HG03139 (cell line): ENCODE measurements at regions not wholly inside any gene's neighbourhood (a gene's known extent, or its start where the extent isn't known, plus 50 kb on each side); places are given as distances from the start of the nearest gene placed in this dataset.

Experiments used
- ATAC-seq: cut with Tn5 transposase; IDR thresholded peaks from one replicate; pipeline ENCODE4 v1.9.1; 2021; ENCODE audit not compliant: unreplicated experiment

DNA sequence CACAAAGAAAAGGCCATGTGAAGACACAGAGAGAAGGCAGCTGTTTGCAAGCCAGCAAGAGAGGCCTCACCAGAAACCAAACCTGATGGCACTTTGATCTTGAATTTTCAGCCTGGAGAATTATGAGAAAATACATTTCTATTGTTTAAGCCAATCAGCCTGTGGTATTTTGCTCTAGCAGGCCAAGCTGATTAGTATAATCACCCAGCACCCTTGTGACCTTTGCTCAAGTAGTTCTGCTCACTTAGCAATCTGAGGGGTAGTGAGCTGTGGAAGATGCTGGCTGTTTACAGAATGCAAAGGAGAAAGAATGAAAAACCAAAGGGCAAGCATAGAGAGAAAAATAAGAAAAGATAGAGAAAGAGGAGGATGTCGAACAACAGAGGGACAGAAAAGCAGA lies 396.4 kb upstream of the BOD1L1 start:
- no peak for ATAC-seq

DNA sequence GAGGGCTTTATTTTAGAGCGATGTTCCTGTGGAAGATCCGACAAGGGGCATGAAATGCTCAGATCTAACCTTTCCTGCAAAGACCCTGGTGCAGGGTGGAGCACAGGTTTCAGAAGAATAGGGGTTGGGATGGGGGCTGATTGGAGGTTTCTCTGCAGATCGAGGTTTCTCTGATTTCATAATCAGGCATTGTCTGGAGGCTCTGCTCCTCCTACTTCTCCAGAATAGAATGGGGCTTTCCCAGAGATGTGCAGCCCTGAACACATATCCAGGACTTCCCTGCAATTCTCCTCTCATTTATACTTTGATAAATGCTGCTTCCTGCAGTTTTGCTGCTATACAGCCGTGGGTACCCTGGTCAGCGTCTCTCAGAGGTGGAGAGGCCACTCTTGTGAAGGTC lies 397.6 kb upstream of the BOD1L1 start:
- ATAC-seq: no peak

DNA sequence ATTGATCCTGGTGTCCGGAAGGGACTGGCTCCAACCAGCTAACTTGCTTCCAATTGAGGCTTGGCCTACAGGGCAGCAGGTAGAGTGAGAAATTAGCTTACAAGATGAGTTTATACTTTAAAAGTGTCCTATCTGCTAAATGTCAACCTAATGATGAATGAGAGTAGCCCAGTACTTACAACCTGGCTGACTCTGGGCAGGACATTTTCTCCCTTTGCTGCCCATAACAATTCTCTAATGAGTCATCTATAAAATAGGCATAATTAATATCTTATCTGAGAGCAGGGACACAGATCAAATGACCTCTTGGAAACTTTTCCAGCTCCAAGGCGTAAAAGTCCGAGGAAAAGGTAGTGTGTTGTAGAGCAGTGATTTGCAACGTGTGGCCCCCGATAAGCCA lies 398.4 kb upstream of the BOD1L1 start:
- ATAC-seq: no peak

DNA sequence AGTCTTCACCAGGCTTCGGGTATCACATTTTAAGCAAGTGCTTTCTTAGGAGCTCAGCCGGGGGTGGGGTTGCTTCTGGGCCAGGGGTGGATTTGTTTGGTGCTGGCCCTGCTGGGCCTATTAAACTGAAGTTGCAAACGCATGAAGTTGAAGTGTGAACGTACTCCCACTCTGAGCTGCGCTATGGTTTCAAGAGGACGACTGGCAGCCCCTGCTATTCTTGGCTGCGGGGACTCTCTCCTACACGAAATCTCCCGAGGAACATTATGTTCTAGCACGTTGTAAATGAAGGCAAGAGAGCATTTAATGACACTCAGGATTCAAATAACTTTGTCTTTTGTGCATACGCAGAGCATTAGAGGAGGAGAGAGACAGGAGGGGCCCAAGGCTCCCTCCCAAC lies 401.3 kb upstream of the BOD1L1 start:
- ATAC-seq: no peak

DNA sequence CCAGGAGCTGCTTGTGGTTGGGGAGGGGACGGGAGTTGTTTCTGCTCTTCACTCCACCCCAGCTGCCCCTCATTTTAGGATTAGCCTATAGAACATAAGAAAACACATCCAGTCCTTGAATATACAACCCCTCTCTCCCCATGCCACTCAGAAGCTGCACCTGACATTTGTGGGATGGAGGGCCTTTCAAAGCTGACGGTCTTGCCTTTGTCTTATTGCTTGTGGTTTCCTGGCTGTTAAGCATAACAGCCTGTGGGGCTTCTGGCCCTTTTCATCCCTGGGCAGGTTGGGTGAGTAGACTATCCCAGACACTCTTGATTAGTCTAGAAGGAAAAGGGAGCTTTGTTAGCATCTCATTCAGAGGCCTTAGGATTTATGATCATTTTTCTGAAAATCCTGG lies 407.6 kb upstream of the BOD1L1 start:
- no peak for ATAC-seq

DNA sequence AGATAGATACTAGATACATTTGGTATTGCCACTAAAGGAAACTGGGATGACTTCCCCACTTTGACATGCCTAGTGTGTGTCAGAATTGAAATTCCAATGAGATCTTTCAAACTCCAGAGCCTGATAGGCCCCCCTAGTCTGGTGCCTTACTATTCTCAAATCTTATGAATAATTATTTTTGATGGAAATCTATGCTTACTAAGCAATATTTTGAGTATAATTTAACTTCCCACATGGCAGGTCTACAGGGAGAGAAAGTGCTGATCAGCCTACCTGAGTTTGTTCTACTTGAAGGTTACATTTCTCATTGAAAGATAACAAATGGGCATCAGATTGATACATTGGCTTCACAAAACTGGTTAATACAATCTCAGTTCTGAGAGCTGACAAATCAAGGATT lies 415.7 kb upstream of the BOD1L1 start:
- no peak for ATAC-seq

DNA sequence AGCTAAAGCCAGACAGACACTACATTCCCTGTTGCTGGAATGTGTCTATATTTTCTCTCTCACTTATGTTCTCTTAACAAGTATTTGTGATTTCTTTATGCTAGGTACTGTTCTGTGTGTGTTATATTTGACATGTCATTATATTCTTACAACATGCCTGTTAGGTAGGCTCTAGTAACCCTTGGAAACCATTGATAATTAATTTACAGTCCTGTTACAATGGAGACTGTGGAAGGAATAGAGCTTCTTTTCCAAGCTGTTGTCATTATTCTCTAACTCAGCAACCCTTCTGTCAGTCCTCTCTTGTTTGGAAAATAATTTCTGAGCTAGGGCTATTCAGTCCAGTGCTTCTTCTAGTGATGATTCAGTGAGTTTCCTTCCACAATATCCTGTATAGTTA lies 419.1 kb upstream of the BOD1L1 start:
- ATAC-seq: no peak

DNA sequence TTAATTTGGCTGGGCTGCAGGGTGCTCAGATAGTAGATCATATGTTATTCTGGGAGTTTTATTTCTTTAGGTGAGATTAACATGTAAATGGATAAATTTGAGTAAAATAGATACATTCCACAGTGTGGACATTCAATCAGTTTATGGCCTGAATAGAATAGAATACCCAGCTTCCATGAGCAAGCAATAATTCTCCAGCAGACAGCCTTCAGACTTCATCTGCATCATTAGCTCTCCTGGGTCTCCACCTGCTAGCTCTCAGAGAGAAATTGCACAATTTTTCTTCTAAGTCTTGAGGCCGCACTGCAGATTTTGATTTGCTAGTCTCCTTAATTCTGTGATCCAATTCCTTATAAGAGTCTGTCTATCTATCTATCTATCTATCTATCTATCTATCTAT lies 420.3 kb upstream of the BOD1L1 start:
- ATAC-seq: no peak

DNA sequence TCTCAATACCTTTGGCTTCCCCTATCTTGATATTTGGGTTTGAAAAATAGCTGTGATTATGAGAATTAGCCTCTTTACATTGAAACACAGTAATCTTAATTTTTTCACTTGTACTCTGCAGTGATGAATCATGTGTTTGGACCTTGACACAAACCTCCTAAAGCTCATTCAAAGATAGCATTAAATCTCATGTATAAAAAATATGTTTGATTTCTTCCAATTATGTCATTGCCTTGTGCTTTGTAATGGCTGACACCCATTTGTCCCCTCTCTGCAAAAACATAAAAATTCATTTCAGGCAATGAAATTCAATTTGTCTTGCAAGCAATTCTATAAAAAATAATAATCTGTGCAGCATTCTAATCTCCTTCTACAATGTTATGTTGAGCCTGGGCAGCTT lies 422.4 kb upstream of the BOD1L1 start:
- ATAC-seq: no peak

DNA sequence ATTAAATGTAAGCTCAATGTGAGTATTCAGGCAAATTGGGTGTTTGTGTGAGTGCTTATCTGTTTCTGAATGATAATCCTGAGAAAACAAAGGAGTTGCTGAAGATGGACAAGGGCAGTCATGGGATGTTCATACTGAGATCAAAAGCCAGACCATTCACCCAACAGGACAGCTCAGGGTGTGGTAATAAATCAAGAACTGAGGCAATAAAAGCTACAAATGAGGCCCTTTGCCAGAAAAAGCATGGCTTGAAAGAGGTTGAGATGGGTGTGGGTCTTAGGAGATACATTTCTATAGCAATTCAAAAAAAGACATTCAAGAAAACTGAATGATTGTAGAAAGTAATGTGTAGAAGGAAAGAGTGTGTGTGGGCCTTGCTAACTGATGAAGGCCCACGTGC lies 425.8 kb upstream of the BOD1L1 start:
- no peak for ATAC-seq

DNA sequence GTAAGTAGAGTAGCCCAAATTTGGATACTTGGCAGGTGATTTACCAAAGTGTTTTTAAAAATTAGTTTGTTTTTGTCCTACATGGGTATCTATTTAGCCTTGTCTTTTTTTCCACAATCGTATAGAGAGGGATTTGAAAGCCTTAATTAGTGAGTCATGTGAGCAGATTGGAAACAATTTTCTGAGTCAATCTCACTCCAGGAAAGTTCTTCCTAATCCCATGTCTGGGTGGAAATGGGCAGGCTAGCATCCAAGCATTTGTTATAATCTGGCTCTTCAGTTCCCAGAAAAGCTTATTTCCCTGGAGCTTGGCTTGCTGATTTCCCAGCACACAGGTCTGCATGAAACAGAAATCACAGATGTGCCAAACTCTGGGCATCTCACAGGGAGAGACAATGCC lies 426.9 kb upstream of the BOD1L1 start:
- no peak for ATAC-seq

DNA sequence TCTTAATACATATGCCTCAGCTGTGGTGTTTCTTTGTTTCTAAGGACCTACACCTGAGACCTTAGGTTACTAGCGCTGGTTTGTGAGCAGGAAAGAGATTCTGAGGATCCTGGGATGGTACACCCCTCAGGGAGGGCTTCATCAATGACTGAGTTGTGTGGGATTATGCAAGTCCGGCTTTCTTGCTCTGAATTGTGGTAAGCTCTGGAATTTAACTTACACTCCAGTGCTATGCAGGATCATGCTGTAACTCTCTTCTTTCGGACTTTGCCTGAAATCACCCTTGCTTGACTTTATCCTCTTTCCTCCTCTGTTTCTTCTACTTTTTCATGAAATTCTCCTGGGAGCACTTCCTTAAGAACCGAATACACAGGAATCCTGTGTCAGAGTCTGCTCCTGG lies 431.5 kb upstream of the BOD1L1 start:
- no peak for ATAC-seq

DNA sequence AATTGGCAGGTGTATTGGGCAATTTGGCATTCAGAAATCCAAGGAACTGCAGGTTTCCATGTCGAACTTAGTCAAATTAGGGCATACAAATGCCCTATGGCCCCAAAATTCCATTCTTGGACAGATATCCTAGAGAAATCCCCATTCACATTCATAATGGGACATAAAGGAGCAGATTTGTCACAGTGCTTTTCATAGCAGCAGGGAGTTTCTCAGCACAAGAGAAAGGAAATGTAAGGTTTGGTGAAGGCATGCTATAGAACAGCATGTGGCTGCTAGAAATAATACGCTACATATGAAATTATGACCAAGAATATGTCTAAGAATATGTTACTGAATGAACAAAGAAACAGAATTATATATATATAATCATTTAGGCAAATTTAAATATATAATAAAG lies 437.5 kb upstream of the BOD1L1 start:
- no peak for ATAC-seq

DNA sequence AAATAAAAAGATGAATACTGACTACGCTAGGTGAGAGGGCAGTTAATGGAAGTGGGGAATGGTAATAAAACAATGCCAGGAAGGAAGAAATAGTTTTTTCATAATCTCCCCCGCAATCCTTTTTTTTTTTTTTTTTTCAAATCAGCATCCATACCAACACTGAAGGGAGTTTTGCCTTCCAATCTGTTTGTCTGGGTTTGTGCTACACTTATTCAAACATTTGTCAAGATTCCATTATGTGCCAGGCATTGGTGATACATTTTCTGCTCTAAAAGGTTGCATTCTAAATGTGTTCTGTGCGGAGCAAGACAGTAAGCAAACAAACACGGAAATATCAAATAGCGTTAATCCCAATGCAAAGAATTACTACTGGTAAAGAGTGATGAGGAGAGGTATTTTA lies 437.9 kb upstream of the BOD1L1 start:
- no peak for ATAC-seq

DNA sequence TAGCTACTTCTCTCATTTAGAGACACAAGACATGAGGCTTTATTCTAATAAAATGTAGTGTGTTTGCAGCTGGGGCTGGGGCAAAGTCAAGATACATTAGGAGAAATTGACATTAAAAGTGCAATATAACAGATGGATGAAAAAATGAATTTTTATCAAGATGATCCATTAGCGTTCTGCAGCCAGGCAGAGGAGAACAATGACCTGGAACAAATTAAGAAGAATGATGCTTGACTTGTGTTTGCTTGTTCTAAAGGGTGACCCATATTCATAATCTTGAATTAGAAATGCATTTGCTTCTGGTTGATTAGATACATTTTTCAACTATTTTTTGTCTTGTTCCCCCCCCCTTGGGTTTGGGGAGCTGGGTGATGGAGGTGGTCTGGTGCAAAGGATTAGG lies 439.5 kb upstream of the BOD1L1 start:
- no peak for ATAC-seq

DNA sequence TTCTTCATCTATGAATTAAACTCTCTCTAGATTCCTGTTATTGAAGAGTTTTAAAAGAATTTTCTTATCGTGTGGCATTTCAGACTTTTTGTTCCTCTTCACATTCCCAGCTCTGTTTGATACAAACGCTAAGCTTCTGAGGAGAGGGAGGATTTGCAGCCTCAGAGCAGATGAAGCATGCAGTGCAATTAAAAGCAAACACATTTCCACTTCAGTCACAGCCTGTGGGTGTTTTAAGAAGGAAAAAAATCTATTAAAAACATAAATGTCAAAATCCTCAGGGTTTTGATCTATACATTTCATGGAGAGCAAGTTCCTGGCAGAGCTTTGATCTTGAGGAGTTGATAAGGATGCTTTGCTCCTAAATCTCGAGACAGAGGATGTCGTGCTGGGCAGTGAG lies 442.4 kb upstream of the BOD1L1 start:
- no peak for ATAC-seq

DNA sequence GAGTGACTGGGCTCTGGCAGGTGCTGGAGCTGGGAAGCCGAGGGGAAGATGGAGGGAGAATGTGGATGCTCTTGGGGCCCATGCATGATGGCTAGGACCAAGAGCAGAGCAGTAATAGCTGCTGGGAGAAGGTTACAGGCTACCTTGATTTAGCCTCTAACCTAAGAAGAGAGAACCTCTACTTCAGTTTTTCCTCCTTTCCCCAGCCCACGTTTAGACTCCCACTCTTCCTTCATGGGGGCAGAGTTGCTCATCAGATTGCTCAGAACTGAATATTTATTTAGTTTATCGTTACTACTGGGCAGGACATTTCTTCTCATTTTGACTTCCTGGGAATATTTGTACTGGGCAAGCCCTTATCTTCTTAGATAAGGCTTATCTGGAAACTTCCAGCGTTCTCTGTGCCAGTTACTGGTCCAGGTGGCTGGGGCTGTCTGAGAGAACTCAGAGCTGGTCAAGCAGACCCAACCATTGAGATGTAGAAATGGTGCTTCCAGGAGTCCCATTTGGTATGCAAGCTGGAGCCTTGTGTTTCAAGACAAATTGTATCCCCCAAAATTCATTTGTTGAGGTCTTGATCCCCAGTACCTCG lies 442.9 kb upstream of the BOD1L1 start:
- ATAC-seq: no peak

DNA sequence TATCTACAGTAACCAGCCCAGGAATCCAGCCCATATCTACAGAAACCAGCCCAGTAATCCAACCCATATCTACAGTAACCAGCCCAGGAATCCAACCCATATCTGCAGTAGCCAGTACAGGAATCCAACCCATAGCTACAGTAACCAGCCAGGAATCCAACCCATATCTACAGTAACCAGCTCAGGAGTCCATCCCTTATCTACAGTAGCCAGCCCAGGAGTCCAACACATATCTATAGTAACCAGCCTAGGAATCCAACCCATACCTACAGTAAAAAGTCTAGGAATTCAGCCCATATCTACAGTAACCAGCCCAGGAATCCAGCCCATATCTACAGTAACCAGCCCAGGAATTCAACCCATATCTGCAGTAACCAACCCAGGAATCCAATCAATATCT lies 445.0 kb upstream of the BOD1L1 start:
- ATAC-seq: no peak

DNA sequence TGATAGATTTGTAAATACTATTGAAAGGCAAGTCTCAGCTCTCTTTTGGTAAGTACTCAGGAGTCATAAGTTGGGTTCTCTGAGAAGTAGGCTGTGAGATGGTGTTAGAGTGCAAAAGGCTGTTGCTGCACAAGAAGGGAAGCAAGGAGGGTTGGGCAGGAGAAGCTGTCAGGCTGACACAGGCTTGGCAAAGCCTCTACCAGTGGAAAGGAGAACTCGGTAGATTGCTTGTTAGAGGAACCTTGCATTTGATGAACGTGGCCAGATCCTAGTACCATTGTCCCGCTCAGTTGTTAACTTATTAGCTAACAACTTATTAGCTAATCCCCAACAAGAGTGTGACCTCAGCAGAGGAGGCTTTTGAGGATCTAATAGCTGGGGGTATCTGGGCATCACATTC lies 449.3 kb upstream of the BOD1L1 start:
- ATAC-seq: no peak

DNA sequence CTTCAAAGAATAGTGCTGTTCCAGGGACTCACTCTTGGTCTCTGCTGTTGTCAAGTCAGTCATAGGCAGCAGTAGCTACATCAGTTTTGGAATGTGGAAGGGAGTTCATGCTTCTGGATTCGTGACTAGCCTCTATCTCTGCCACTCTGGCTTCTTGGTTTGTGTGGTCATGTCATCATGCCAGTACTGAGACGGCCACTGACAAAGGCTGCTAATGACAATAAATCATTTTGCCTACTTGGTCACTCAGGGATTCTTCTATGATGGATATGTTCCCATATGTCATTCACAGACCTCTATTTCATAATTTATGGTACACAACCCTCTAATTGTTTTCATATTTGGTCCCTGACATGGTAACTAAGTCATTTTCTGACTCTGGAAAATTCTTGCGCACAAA lies 450.8 kb upstream of the BOD1L1 start:
- ATAC-seq: no peak

DNA sequence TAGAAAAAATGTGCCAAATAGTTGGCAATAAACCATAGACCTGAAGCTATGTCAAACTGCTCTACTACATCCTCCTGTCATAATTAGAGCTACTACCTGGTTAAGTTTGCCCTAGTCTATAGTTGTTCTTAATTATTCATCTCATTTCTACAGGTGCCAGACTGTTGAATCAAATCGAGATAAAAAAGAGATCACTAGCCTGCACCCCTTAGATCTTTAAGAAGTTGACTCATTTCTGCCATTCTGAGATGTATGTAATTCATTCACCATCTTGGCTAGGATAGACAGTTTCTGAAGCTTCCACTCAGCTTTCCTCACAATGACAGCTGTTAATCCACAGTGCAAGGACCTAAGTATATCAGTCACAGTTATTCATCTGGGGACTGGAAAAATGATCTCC lies 452.1 kb upstream of the BOD1L1 start:
- no peak for ATAC-seq

DNA sequence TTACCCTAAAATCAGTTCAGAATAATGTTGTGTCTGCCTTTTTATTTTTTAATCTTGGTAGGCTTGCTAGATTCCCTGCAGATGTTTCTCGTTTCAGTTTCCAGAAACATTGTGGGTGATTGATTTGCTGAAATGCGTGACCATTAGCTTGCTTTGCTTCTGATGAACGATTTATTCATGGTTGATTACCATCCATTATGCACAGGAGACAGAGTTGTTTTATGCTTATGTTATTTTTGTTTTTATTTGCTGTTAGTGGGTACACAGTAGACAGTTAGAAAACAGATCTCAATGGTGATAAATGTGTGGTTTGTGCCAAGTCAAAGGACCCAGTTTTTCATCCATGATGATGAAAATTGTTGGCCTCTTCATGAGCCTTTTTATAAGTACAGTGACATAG lies 455.6 kb upstream of the BOD1L1 start:
- ATAC-seq: no peak

DNA sequence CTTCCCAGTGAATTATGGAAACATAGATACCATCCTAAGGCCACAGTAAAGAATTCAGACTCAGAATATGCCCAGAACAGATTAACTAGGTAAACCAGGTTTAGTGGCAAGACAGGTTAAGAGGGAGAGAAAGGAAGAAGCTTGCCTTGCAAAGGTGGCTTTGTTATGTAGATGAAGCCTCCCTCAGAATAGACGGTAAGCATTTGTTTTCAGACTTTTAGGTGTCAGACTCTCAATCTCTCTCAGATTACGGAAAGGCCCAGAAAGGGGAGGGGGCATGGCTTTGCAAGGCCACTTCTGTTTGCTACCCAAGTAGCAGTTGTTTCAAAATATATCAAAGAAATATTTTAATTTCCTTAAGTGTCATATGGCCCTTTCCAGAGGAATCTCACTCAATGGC lies 457.1 kb upstream of the BOD1L1 start:
- ATAC-seq: no peak

DNA sequence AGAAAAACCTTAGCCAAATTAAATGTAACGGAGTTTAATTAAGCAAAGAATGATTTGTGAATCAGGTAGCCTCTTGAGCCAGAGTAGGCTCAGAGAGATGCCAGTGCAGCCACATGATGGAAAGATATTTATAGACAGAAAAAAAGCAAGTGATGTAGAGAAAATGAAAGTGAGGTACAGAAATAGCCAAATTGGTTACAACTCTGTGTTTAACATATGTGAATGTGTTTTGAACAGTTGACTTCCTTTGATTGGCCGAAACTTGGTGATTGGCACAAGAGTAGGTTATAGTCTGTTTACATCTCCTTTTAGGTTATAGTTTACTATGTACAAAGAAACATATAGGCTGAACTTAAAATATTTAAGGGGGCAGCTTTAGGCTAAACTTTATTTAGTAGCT lies 459.9 kb upstream of the BOD1L1 start:
- ATAC-seq: no peak
